ENCODE measurements at regions not wholly inside any gene's neighbourhood (a gene's known extent, or its start where the extent isn't known, plus 50 kb on each side); places are given as distances from the start of the nearest gene placed in this dataset.

GRCh38 chr4:54513741-54514140 is 144.0 kb upstream of the KIT start:
- no peak for TF ChIP-seq EZH2 (IDR thresholded peaks at IDR 0.05)
- no peak for TF ChIP-seq CTCF (IDR thresholded peaks at IDR 0.05)
- TF ChIP-seq EZH2phosphoT487 (IDR thresholded peaks at IDR 0.05) = no peak

Measured in neural progenitor cell (in vitro differentiated cells).